ENCODE measurements at regions not wholly inside any gene's neighbourhood (a gene's known extent, or its start where the extent isn't known, plus 50 kb on each side); places are given as distances from the start of the nearest gene placed in this dataset.
"Not testable (repeated sequence)": the region's sequence is repeated elsewhere in the genome, so short reads cannot be mapped to it uniquely, and the experiment has no call there.

GRCh38 chr10:43846968-43847367, 198.3 kb upstream of the ZNF32 start:
- no peak for DNase-seq (ENCODE audit: low read depth)

DNA sequence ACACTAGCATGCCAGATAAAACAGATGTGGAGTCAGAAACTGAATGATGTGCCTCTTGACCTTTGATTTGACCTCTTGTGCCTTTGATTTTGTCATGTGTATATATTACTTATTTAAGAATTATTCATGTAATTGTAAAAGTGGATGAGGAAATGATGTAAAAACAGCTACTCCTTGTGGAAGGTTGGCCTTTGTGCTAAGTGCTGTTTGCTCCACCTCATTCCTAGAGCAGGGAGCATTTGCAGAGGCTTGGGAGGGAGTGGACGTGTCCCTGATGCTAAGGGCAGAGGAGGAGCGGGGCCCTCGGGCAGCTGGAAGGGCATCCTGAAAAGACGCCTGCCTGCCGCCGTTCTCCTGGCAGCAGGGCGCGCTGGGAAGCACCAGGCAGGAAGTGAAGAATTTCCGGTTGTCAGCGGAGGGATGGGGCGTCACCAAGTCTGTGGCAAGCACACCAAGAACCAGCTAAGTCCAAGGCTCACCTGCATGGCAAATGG, 197.6 kb upstream of the ZNF32 start:
- DNase-seq (ENCODE audit: low read depth) = no peak

- DNase-seq (ENCODE audit: low read depth) = no peak
Measured at GRCh38 chr10:43845121-43845520, 196.4 kb upstream of the ZNF32 start.

DNA sequence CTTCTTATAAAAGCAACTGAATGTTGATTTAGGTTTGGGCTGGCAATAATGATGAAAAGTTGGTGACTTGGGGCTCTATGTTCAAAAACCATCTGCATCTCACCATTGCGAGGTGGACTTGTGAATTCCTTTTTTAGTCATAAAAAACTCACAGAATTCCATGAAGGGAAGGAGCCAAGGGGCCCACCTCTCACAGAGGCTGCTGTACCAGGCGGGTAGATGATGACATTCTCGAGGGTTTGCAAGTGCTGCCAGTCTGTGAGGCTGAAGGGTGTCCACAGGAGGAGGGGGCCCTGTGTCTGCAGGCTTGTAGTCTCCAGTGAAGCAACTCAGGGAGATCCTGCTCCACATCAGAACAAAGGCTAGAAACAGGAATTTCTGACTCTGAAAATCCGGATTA, 195.5 kb upstream of the ZNF32 start:
- no peak for DNase-seq (ENCODE audit: low read depth)

- no peak for DNase-seq (ENCODE audit: low read depth)
Measured at GRCh38 chr10:43843321-43844101, 194.8 kb upstream of the ZNF32 start.

GRCh38 chr10:43842496-43842895, 193.8 kb upstream of the ZNF32 start:
- no peak for DNase-seq (ENCODE audit: low read depth)

DNA sequence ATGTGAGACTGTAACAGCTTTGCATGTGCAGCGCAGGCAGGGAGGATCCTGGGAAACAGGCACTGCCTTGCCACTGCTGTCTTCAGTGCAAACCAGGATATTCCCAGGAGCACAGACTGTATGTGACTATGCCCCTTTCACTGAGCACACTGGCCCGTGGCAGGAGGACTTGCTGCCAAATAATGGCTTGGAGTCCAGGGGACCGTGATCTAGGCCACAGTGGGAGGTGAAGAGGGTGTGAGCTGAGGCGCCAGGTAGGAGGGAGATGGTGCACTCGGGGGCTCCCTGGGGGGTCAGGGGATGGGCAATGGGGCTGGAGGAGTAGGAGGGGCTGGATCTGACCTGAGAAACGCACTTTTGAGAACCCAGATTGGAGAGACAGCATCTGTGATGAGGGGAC, 193.4 kb upstream of the ZNF32 start:
- no peak for DNase-seq (ENCODE audit: low read depth)

GRCh38 chr10:43839973-43840372, 191.3 kb upstream of the ZNF32 start:
- no peak for DNase-seq (ENCODE audit: low read depth)

DNA sequence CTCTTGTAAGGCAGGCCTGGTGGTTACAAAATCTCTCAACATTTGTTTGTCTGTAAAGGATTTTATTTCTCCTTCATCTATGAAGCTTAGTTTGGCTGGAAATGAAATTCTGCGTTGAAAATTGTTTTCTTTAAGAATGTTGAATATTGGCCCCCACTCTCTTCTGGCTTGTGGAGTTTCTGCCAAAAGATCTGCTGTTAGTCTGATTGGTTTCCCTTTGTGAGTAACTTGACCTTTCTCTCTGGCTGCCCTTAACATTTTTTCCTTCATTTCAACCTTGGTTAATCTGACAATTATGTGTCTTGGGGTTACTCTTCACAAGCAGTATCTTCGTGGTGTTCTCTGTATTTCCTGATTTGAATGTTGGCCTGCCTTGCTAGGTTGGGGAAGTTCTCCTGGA, 186.1 kb upstream of the ZNF32 start:
- not testable (repeated sequence) for DNase-seq (ENCODE audit: low read depth)

DNA sequence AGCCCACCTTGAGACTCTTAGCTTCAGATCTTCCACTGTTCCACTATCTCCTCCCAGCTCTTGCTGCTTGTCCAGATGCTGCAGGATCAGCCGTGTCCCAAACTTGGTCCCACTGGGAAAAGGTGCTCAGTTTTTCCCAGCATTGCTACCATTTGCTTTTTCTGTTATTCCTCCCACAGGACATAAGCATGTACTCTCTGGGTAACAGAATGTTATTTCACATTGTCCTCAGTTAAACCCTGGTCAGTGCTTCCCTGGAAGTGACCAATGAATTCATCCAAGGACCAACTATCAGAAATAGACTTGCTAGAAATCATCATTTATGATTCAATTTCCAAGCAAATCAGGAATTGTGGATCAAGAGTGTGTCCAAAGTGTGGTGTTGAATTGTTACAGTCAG, 179.2 kb upstream of the ZNF32 start:
- DNase-seq (ENCODE audit: low read depth) = no peak

- no peak for DNase-seq (ENCODE audit: low read depth)
Measured at GRCh38 chr10:43825984-43826383, 177.3 kb upstream of the ZNF32 start.

- DNase-seq (ENCODE audit: low read depth) = no peak
Measured at GRCh38 chr10:43825421-43825820, 176.7 kb upstream of the ZNF32 start.

- no peak for DNase-seq (ENCODE audit: low read depth)
Measured at GRCh38 chr10:43824934-43825333, 176.3 kb upstream of the ZNF32 start.

GRCh38 chr10:43822631-43823580, 174.2 kb upstream of the ZNF32 start:
- DNase-seq (ENCODE audit: low read depth) = no peak

- no peak for DNase-seq (ENCODE audit: low read depth)
Measured at GRCh38 chr10:43821103-43821502, 172.4 kb upstream of the ZNF32 start.

DNA sequence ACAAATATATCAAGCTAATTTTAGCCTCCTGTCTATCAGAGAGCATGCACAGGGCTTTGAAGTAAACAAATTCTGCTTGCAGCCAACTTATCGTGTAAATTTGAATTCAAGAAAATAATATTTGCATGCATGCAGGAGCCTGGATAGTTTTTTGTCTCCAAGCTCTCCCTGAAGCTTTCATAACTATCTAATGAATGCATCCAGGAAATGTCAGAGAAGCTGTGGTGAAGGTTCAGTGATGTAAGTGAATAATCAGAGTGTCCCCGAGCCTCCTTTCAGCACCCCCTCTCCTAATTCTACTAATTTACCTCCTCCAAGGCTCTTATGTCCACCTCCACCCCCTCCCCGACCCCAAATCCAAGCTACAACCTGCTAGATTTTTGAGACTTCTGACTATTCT, 172.0 kb upstream of the ZNF32 start:
- no peak for DNase-seq (ENCODE audit: low read depth)

GRCh38 chr10:43819464-43820230, 171.0 kb upstream of the ZNF32 start:
- DNase-seq (ENCODE audit: low read depth) = no peak

DNA sequence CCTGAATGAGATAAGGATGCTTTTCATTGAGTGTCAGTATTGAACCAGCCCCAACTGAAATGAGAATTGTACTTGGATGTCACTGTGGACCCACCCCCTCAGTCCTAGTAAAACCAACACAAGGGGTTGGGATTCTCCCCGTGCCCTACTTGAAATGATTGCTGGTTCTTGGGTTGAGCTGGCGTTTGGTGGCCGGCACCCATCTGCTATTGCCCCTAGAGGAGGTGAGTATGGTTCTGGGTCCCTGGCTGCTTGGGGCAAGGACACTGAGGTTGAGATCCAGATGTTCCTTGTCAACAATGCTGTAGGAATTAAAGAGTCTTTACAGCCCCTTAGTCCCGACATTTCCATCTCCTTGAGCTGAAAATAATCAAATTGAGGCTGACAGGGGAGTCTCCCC, 170.0 kb upstream of the ZNF32 start:
- no peak for DNase-seq (ENCODE audit: low read depth)

DNA sequence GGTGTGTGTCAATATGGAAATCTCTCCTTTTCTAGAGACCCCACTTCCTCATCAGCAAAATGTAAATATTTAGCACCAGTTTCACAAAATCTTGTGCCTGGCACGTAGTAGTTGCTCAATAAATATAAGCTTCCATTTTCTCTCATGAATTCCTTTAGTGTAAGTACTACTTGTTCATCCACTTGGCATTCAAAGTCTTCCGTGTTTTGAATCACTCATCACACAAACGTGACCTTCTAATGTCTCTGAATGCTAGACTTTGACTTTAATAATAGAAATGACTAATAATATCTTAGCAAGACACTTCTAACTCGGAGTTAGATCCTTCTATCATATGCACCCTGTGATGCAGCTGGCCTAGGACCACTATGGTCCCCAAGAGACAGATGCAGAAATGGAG, 168.7 kb upstream of the ZNF32 start:
- DNase-seq (ENCODE audit: low read depth) = no peak

- DNase-seq (ENCODE audit: low read depth) = peak; percentile 27
Measured at GRCh38 chr10:43816351-43817321, 168.0 kb upstream of the ZNF32 start.
